HCT116 (cell line): ENCODE measurements at regions not wholly inside any gene's neighbourhood (a gene's known extent, or its start where the extent isn't known, plus 50 kb on each side); places are given as distances from the start of the nearest gene placed in this dataset.
"Not testable (repeated sequence)": the region's sequence is repeated elsewhere in the genome, so short reads cannot be mapped to it uniquely, and the experiment has no call there.

Experiments
- CTCF ChIP-seq, 3 experiments: fragments of 200-600 bp in 1 of 3; sonication (generic) in 1 of 3; IDR thresholded peaks in 2 of 3; conservative IDR thresholded peaks in 1 of 3; 2 replicates each; pipeline ENCODE4 v1.5.1; 2012 to 2017; ENCODE audit warnings: low read depth in 2 of 3, low read length in 2 of 3, antibody characterized with exemption in 1 of 3, borderline replicate concordance in 1 of 3, control low read depth in 1 of 3, mild to moderate bottlenecking in 1 of 3, mixed read lengths in 1 of 3, mixed run types in 1 of 3, moderate library complexity in 1 of 3; ENCODE audit not compliant: insufficient read depth in 1 of 3
- ELF1 ChIP-seq: IDR thresholded peaks from 2 replicates; pipeline ENCODE4 v1.6.1; 2012; ENCODE audit warnings: low read depth, borderline replicate concordance
- EZH2 ChIP-seq: fragments of 200-600 bp; sonication (generic); IDR thresholded peaks from 2 replicates; pipeline ENCODE4 v1.6.1; 2017; ENCODE audit warnings: antibody characterized with exemption, mixed run types
- JUND ChIP-seq: IDR thresholded peaks from 2 replicates; pipeline ENCODE4 v1.6.1; 2012
- MAX ChIP-seq: IDR thresholded peaks from 2 replicates; pipeline ENCODE4 v1.6.1; 2012
- POLR2A ChIP-seq: IDR thresholded peaks from 2 replicates; pipeline ENCODE4 v1.7.0; 2011; ENCODE audit warnings: borderline replicate concordance; ENCODE audit not compliant: insufficient read depth, insufficient read length; ENCODE audit errors: extremely low read depth
- POLR2AphosphoS5 ChIP-seq: IDR thresholded peaks from 2 replicates; pipeline ENCODE4 v1.6.1; 2011; ENCODE audit warnings: mild to moderate bottlenecking, low read depth, low read length, moderate library complexity
- TCF7L2 ChIP-seq: IDR thresholded peaks from 2 replicates; pipeline ENCODE4 v1.7.0; 2011; ENCODE audit warnings: borderline replicate concordance, inconsistent platforms; ENCODE audit not compliant: insufficient read depth, insufficient read length; ENCODE audit errors: extremely low read depth
- YY1 ChIP-seq: IDR thresholded peaks from 2 replicates; pipeline ENCODE4 v1.6.1; 2011; ENCODE audit warnings: low read length, low read depth, moderate library complexity, mild to moderate bottlenecking; ENCODE audit not compliant: insufficient replicate concordance; ENCODE audit errors: extremely low read depth

- not testable (repeated sequence) for TF ChIP-seq POLR2AphosphoS5; CTCF (IDR thresholded peaks at IDR 0.05 in 2 of 3, conservative IDR thresholded peaks at IDR 0.05 in 1 of 3; ENCODE audit: borderline replicate concordance in 1 of 3, insufficient read depth in 1 of 3, low read depth in 2 of 3, low read length in 2 of 3); JUND; MAX; ELF1; POLR2A; TCF7L2; EZH2; YY1
Measured at GRCh38 chr2:131836116-131836515, 308.4 kb downstream of the CCDC74A start.
